H1 (cell line): ENCODE measurements at regions not wholly inside any gene's neighbourhood (a gene's known extent, or its start where the extent isn't known, plus 50 kb on each side); places are given as distances from the start of the nearest gene placed in this dataset.

ENCODE experiments used
- CTCF ChIA-PET: fragments of 300-600 bp; sonication (Branson Sonifier 250); formaldehyde crosslinking; loops from one replicate; lab custom pipeline; 2021; ENCODE audit not compliant: partially characterized antibody; lab: Charles Lee
- POLR2A ChIA-PET: fragments of 300-600 bp; sonication (Branson Sonifier 250); formaldehyde crosslinking; loops from one replicate; lab custom pipeline; 2021; ENCODE audit warnings: inconsistent platforms; ENCODE audit not compliant: partially characterized antibody; lab: Charles Lee
- DNase-seq, 2 experiments: peaks; one replicate each; pipeline versions ENCODE4 v3.0.0 to v3.0.0-alpha.2; 2010 to 2022; ENCODE audit warnings: low spot score in 2 of 2, low read depth in 1 of 2, mixed read lengths in 1 of 2
- FAIRE-seq: peaks from 2 replicates; lab custom pipeline; 2011; peaks lifted over from hg19 to GRCh38; lab: Jason Lieb, UNC
- H2AFZ ChIP-seq: 2 replicates; pipeline ENCODE4 v1.8.1; 2012; ENCODE audit warnings: low read length, inconsistent platforms
- H2AK5ac ChIP-seq: 2 replicates; pipeline ENCODE4 v1.6.1; 2013; ENCODE audit warnings: low read depth, low read length
- H2BK120ac ChIP-seq: replicated peaks from 2 replicates; pipeline ENCODE3; 2013; ENCODE audit warnings: low read depth, low read length, inconsistent platforms
- H2BK12ac ChIP-seq: 2 replicates; pipeline ENCODE4 v1.6.1; 2013; ENCODE audit warnings: low read depth, low read length
- H2BK15ac ChIP-seq: 2 replicates; pipeline ENCODE4 v1.6.1; 2013; ENCODE audit warnings: low read length
- H2BK20ac ChIP-seq: 2 replicates; pipeline ENCODE4 v1.6.1; 2013; ENCODE audit warnings: low read length
- H2BK5ac ChIP-seq: 2 replicates; pipeline ENCODE4 v1.6.1; 2013; ENCODE audit warnings: low read depth, low read length
- H3K14ac ChIP-seq: 2 replicates; pipeline ENCODE4 v1.6.1; 2013; ENCODE audit warnings: inconsistent platforms; ENCODE audit not compliant: insufficient read length
- H3K18ac ChIP-seq: 2 replicates; pipeline ENCODE4 v1.6.1; 2013; ENCODE audit warnings: low read length; ENCODE audit errors: extremely low read depth
- H3K23ac ChIP-seq: 2 replicates; pipeline ENCODE4 v1.6.1; 2013; ENCODE audit warnings: inconsistent platforms; ENCODE audit not compliant: insufficient read length
- H3K23me2 ChIP-seq: 2 replicates; pipeline ENCODE4 v1.6.1; 2013; ENCODE audit warnings: low read depth, low read length
- H3K27ac ChIP-seq: 2 replicates; pipeline ENCODE4 v1.6.1; 2011; ENCODE audit warnings: low read depth, low read length, inconsistent platforms
- H3K27me3 ChIP-seq, 4 experiments: replicated peaks in 1 of 4; 1 replicate in 1 of 4; 2 replicates in 3 of 4; pipeline versions ENCODE4 v1.6.1 to v1.8.1; 2011 to 2013; ENCODE audit warnings: low read length in 3 of 4, mild to moderate bottlenecking in 3 of 4, inconsistent platforms in 2 of 4, mixed read lengths in 2 of 4, moderate library complexity in 1 of 4; ENCODE audit not compliant: control insufficient read depth in 3 of 4, insufficient read depth in 3 of 4; ENCODE audit errors: extremely low read depth in 1 of 4
- H3K36me3 ChIP-seq, 4 experiments: 2 replicates each; pipeline versions ENCODE4 v1.6.1 to v1.8.1; 2011 to 2013; ENCODE audit warnings: mild to moderate bottlenecking in 4 of 4, low read length in 3 of 4, moderate library complexity in 2 of 4, control low read depth in 1 of 4, inconsistent platforms in 1 of 4; ENCODE audit not compliant: insufficient read depth in 4 of 4, control insufficient read depth in 2 of 4
- H3K4ac ChIP-seq: replicated peaks from 2 replicates; pipeline ENCODE3; 2013; ENCODE audit warnings: low read length, low read depth, mixed read lengths, inconsistent platforms; ENCODE audit not compliant: insufficient read length
- H3K4me1 ChIP-seq, 4 experiments: replicated peaks in 1 of 4; 1 replicate in 1 of 4; 2 replicates in 3 of 4; pipeline versions ENCODE4 v1.6.1 to v1.8.1; 2011 to 2013; ENCODE audit warnings: low read length in 3 of 4, inconsistent platforms in 2 of 4, mixed read lengths in 1 of 4; ENCODE audit not compliant: insufficient read depth in 4 of 4, control insufficient read depth in 3 of 4
- H3K4me2 ChIP-seq, 2 experiments: 2 replicates each; pipeline versions ENCODE4 v1.6.1 to v1.8.1; 2011 to 2013; ENCODE audit warnings: low read depth in 2 of 2, low read length in 2 of 2, control low read depth in 1 of 2, inconsistent platforms in 1 of 2, mild to moderate bottlenecking in 1 of 2; ENCODE audit not compliant: insufficient read depth in 1 of 2
- H3K4me3 ChIP-seq, 4 experiments: fragments of 200-600, 300-600 bp in 1 of 4; sonication (generic), shearing (Covaris generic), sonication (Bioruptor Twin) in 1 of 4; 2 replicates each; pipeline versions ENCODE4 v1.5.1 to v1.8.1; 2011 to 2016; ENCODE audit warnings: low read length in 4 of 4, low read depth in 3 of 4, control low read depth in 2 of 4, inconsistent platforms in 2 of 4, mild to moderate bottlenecking in 2 of 4, mixed read lengths in 1 of 4, moderate library complexity in 1 of 4; ENCODE audit not compliant: insufficient read depth in 2 of 4; ENCODE audit errors: extremely low read depth in 1 of 4
- H3K56ac ChIP-seq: replicated peaks from 2 replicates; pipeline ENCODE3; 2013; ENCODE audit warnings: low read depth, mild to moderate bottlenecking, mixed read lengths, low read length, inconsistent platforms; ENCODE audit not compliant: insufficient read length
- H3K79me1 ChIP-seq: 2 replicates; pipeline ENCODE4 v1.6.1; 2013; ENCODE audit warnings: low read depth, low read length, control low read depth
- H3K79me2 ChIP-seq, 2 experiments: 2 replicates each; pipeline versions ENCODE4 v1.6.1 to v1.8.1; 2012 to 2013; ENCODE audit warnings: low read length in 2 of 2, mild to moderate bottlenecking in 2 of 2, inconsistent platforms in 1 of 2; ENCODE audit not compliant: insufficient read depth in 2 of 2, control insufficient read depth in 1 of 2
- H3K9ac ChIP-seq, 4 experiments: replicated peaks in 1 of 4; 1 replicate in 1 of 4; 2 replicates in 3 of 4; pipeline versions ENCODE4 v1.6.1 to v1.8.1; 2011 to 2013; ENCODE audit warnings: low read depth in 3 of 4, low read length in 3 of 4, control low read depth in 2 of 4, mild to moderate bottlenecking in 2 of 4, moderate library complexity in 2 of 4, inconsistent platforms in 1 of 4; ENCODE audit errors: extremely low read depth in 1 of 4
- H3K9me3 ChIP-seq, 2 experiments: 2 replicates each; pipeline versions ENCODE4 v1.6.1 to v1.8.1; 2012 to 2013; ENCODE audit warnings: mild to moderate bottlenecking in 2 of 2, moderate library complexity in 2 of 2, control low read depth in 1 of 2, inconsistent platforms in 1 of 2, low read depth in 1 of 2, low read length in 1 of 2, mixed read lengths in 1 of 2; ENCODE audit not compliant: insufficient read depth in 2 of 2
- H4K20me1 ChIP-seq, 2 experiments: replicated peaks in 1 of 2; 2 replicates each; pipeline versions ENCODE3 to v1.8.1; 2011 to 2013; ENCODE audit warnings: inconsistent platforms in 2 of 2, low read length in 2 of 2, mild to moderate bottlenecking in 1 of 2; ENCODE audit not compliant: insufficient read depth in 2 of 2, control insufficient read depth in 1 of 2
- H4K5ac ChIP-seq: 2 replicates; pipeline ENCODE4 v1.6.1; 2013; ENCODE audit warnings: low read length, low read depth, mixed read lengths, inconsistent platforms; ENCODE audit not compliant: insufficient read length
- H4K8ac ChIP-seq: 2 replicates; pipeline ENCODE4 v1.8.0; 2013; ENCODE audit warnings: mild to moderate bottlenecking, moderate library complexity, low read length, inconsistent platforms; ENCODE audit not compliant: insufficient read depth; ENCODE audit errors: extremely low read depth
- H4K91ac ChIP-seq: replicated peaks from 2 replicates; pipeline ENCODE3; 2013; ENCODE audit warnings: low read length, mixed read lengths, inconsistent platforms; ENCODE audit not compliant: insufficient read length
- CTCF ChIP-seq, 3 experiments: IDR thresholded peaks; 1 replicate in 2 of 3; 2 replicates in 1 of 3; pipeline versions ENCODE4 v1.5.1 to v1.6.1; 2011; ENCODE audit warnings: low read length in 3 of 3, mild to moderate bottlenecking in 3 of 3, inconsistent platforms in 2 of 3, low read depth in 1 of 3, moderate library complexity in 1 of 3; ENCODE audit not compliant: insufficient read depth in 1 of 3; ENCODE audit errors: control extremely low read depth in 1 of 3
- SAP30 ChIP-seq: fragments of 300-600 bp; sonication (generic); IDR thresholded peaks from 2 replicates; pipeline ENCODE4 v1.7.1; 2012; ENCODE audit warnings: low read length, moderate library complexity, mild to moderate bottlenecking, inconsistent platforms; ENCODE audit not compliant: insufficient read depth, insufficient replicate concordance
- WGBS, 2 experiments: shearing (Covaris generic) in 1 of 2; methylation state at CpG; one replicate each; pipeline versions ENCODE4 v1.1.6 to v1.1.7; 2013 to 2015; ENCODE audit warnings: low lambda C conversion rate in 2 of 2, mixed read lengths in 2 of 2, inconsistent platforms in 1 of 2, low coverage in 1 of 2, missing lambda C conversion rate in 1 of 2; ENCODE audit not compliant: insufficient replicate concordance in 2 of 2, insufficient coverage in 1 of 2, insufficient read length in 1 of 2; ENCODE audit errors: extremely low coverage in 1 of 2, missing lambda C conversion rate in 1 of 2; 5-methylcytosine and 5-hydroxymethylcytosine counted together

GRCh38 chr3:98697225-98697624 lies 65.9 kb upstream of the ST3GAL6 start:
- Histone ChIP-seq H4K91ac (no peak overlapping the region), H4K8ac (no peak overlapping the region), H2BK12ac (no peak overlapping the region), H3K4me3 (no peak overlapping the region), H4K5ac (no peak overlapping the region), H3K14ac (no peak overlapping the region), H2AK5ac (no peak overlapping the region), H2BK120ac (no peak overlapping the region), H3K4me2 (no peak overlapping the region), H3K36me3 (no peaks in the 10 kb centered on the region), H3K27ac (no peak overlapping the region), H3K79me1 (no peaks in the 10 kb centered on the region), H3K4me1 (no peaks in the 10 kb centered on the region), H3K18ac (no peak overlapping the region), H3K4ac (no peak overlapping the region), H3K23me2 (no peaks in the 10 kb centered on the region), H3K79me2 (no peaks in the 10 kb centered on the region), H3K23ac (no peak overlapping the region), H3K9me3 (no peaks in the 10 kb centered on the region), H3K9ac (no peak overlapping the region), H4K20me1 (no peaks in the 10 kb centered on the region), H2BK5ac (no peak overlapping the region), H2BK15ac (no peak overlapping the region), H3K56ac (no peak overlapping the region), H3K27me3 (no peaks in the 10 kb centered on the region), H2AFZ (no peak overlapping the region), H2BK20ac (no peak overlapping the region)
- ChIA-PET POLR2A (no interaction called here), CTCF (interaction anchor here (1.6 kb wide), 1 partner anchor 85 kb away, joined by 3 read pairs; no protein-coding TSS in a partner anchor)
- TF ChIP-seq SAP30 (no peak), CTCF (IDR thresholded peaks at IDR 0.05; ENCODE audit: control extremely low read depth in 1 of 3, insufficient read depth in 1 of 3, low read depth in 1 of 3, low read length in 3 of 3) (no peak)
- FAIRE-seq (no peak), DNase-seq (no peak)
- WGBS, 2 experiments: 91% methylated on average over 2 of the region's 2 CpGs; no CpG with 5 or more reads in 1 of the 2 experiments
